Upper lobe of left lung (tissue), 6 donors: ENCODE measurements at regions not wholly inside any gene's neighbourhood (a gene's known extent, or its start where the extent isn't known, plus 50 kb on each side); places are given as distances from the start of the nearest gene placed in this dataset.

Experiments
- ATAC-seq, 2 donors: fragments of 200-7000 bp; cut with Tn5 transposase; one replicate each; pipeline ENCODE4 v1.9.1; 2022; ENCODE audit warnings: mild to moderate bottlenecking in 2 of 2, moderate library complexity in 2 of 2; ENCODE audit not compliant: low FRiP score in 2 of 2
- DNase-seq, 2 donors: peaks; one replicate each; pipeline ENCODE4 v3.0.0-alpha.2; 2019 to 2020
- H3K27ac ChIP-seq, 4 donors: fragments of 200-600 bp; sonication (generic); one replicate each; pipeline ENCODE4 v1.5.1; 2016 to 2019
- H3K27me3 ChIP-seq, 4 donors: fragments of 200-600 bp; sonication (generic); one replicate each; pipeline ENCODE4 v1.5.1; 2017 to 2019
- H3K36me3 ChIP-seq, 4 donors: fragments of 200-600 bp; sonication (generic); one replicate each; pipeline ENCODE4 v1.5.1; 2016 to 2019
- H3K4me1 ChIP-seq, 4 donors: fragments of 200-600 bp; sonication (generic); one replicate each; pipeline ENCODE4 v1.5.1; 2018 to 2019
- H3K4me3 ChIP-seq, 4 donors: fragments of 200-600 bp; sonication (generic); one replicate each; pipeline ENCODE4 v1.5.1; 2017 to 2019; ENCODE audit warnings: mild to moderate bottlenecking in 2 of 4, moderate library complexity in 1 of 4
- H3K9me3 ChIP-seq, 4 donors: fragments of 200-600 bp; sonication (generic); one replicate each; pipeline ENCODE4 v1.5.1; 2018 to 2019
- EP300 ChIP-seq, 4 donors: sonication (generic); formaldehyde crosslinking; IDR thresholded peaks; one replicate each; pipeline ENCODE4 v1.5.1; 2017; ENCODE audit warnings: antibody characterized with exemption in 4 of 4, control low read depth in 2 of 4
- POLR2A ChIP-seq, 4 donors: fragments of 450-650 bp; IDR thresholded peaks; one replicate each; pipeline ENCODE4 v1.5.1; 2016 to 2017; ENCODE audit warnings: antibody characterized with exemption in 4 of 4, mild to moderate bottlenecking in 2 of 4
- POLR2AphosphoS5 ChIP-seq, 2 donors: sonication (generic); formaldehyde crosslinking; IDR thresholded peaks; one replicate each; pipeline ENCODE4 v1.5.1; 2017; ENCODE audit warnings: antibody characterized with exemption in 2 of 2
- WGBS, 2 donors: methylation state at CpG; one replicate each; pipeline ENCODE4 v1.1.5; 2017 to 2018; 5-methylcytosine and 5-hydroxymethylcytosine counted together
- TF ChIP-seq, protein P1 (sequence below), 6 experiments: fragments of 450-650 bp in 4 of 6; fragments of 200-600 bp in 2 of 6; sonication (generic) in 2 of 6; IDR thresholded peaks; one replicate each; pipeline ENCODE4 v1.5.1; 2016 to 2019; ENCODE audit warnings: antibody characterized with exemption in 6 of 6
- donor health status: DM: no; HTN: no; CAD: no; lungs with moderate emphysema.
- donor health status: DM: no; HTN: yes; CAD: no; lungs with severe emphysema.

- DNase-seq (peak in 1 of 2 donors; percentile 76), ATAC-seq (peak; percentile 56 to 91)
- Histone ChIP-seq H3K4me3 (no peak overlapping the region), H3K36me3 (no peaks in the 10 kb centered on the region), H3K4me1 (peaks cover 0 to 18% (median 3%) of the 10 kb centered on the region in 4 donors), H3K9me3 (peaks cover 0 to 32% (median 17%) of the 10 kb centered on the region in 4 donors), H3K27me3 (no peaks in the 10 kb centered on the region), H3K27ac (no peak overlapping the region)
- TF ChIP-seq, protein P1, sequence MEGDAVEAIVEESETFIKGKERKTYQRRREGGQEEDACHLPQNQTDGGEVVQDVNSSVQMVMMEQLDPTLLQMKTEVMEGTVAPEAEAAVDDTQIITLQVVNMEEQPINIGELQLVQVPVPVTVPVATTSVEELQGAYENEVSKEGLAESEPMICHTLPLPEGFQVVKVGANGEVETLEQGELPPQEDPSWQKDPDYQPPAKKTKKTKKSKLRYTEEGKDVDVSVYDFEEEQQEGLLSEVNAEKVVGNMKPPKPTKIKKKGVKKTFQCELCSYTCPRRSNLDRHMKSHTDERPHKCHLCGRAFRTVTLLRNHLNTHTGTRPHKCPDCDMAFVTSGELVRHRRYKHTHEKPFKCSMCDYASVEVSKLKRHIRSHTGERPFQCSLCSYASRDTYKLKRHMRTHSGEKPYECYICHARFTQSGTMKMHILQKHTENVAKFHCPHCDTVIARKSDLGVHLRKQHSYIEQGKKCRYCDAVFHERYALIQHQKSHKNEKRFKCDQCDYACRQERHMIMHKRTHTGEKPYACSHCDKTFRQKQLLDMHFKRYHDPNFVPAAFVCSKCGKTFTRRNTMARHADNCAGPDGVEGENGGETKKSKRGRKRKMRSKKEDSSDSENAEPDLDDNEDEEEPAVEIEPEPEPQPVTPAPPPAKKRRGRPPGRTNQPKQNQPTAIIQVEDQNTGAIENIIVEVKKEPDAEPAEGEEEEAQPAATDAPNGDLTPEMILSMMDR (IDR thresholded peaks at IDR 0.05) = no peak
- TF ChIP-seq POLR2AphosphoS5 (IDR thresholded peaks at IDR 0.05) (no peak), EP300 (IDR thresholded peaks at IDR 0.05) (peak in 1 of 4 donors; percentile 13)
- WGBS, 2 donors = 54 to 65% methylated on average over 8 of the region's 8 CpGs
Measured at GRCh38 chr15:69685512-69686452, 233.2 kb downstream of the RPLP1 start.

DNA sequence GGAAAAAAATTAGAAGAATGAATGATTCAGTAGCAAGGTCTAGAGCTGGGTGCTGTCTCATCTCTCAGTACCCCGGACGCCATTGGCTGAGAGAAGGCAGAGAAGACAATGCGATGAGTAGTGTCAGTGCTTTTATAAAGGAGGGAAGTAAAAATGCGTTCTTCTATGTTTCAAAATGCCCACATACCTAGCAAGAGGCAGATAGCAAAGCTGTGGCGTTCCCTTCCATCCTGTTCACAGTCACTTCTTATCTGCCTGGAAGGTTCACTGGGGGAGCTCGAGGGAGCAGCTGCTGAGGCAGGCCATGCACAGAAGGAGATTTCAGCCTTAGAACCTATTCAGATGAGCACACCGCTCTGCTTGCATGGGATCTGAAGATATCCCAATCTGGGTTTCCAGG lies 234.0 kb downstream of the RPLP1 start:
- H3K9me3 ChIP-seq = peaks cover 0 to 32% (median 17%) of the 10 kb centered on the region in 4 donors
- no peak for DNase-seq
- no peak for ATAC-seq

DNA sequence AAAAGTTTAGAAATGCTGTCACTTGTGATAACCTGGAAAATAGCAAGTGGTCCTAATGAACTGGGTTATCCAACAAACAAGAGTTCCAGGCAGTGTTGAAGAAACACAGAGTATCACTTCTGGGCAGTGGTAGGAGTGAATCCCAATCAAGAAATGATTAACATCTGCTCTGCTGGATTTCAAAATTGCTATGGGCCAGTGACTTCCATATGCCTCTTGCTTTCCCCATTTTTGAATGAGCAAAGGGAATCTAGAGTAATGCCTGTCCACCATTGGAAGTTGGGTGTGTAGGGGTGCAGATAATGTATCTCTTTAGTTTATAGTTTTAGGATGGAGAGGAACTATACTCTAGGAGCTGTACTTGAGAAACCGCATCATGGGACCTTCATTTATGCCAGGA lies 236.5 kb downstream of the RPLP1 start:
- H3K4me3 ChIP-seq = no peak overlapping the region
- H3K4me1 ChIP-seq = peaks cover 0 to 18% (median 4%) of the 10 kb centered on the region in 4 donors
- no peaks in the 10 kb centered on the region for H3K27me3 ChIP-seq
- H3K9me3 ChIP-seq = peaks cover 0 to 20% (median 14%) of the 10 kb centered on the region in 4 donors
- TF ChIP-seq EP300 (IDR thresholded peaks at IDR 0.05) (no peak), POLR2AphosphoS5 (IDR thresholded peaks at IDR 0.05) (no peak)
- WGBS, 2 donors = 100% methylated on average over 1 of the region's 1 CpG
- ATAC-seq = no peak
- no peak for DNase-seq
- H3K27ac ChIP-seq = no peak overlapping the region
- H3K36me3 ChIP-seq = no peaks in the 10 kb centered on the region

More for the DNA sequence above, 234.0 kb downstream of the RPLP1 start:
- Histone ChIP-seq H3K4me1 (peaks cover 0 to 18% (median 4%) of the 10 kb centered on the region in 4 donors), H3K4me3 (no peak overlapping the region), H3K36me3 (no peaks in the 10 kb centered on the region), H3K27me3 (no peaks in the 10 kb centered on the region), H3K27ac (no peak overlapping the region)
- 71 to 74% methylated on average over 5 to 7 of the region's 7 CpGs for WGBS, 2 donors
- TF ChIP-seq EP300 (IDR thresholded peaks at IDR 0.05) (no peak), POLR2AphosphoS5 (IDR thresholded peaks at IDR 0.05) (no peak), POLR2A (IDR thresholded peaks at IDR 0.05) (no peak)
- TF ChIP-seq, protein P1 (IDR thresholded peaks at IDR 0.05) = no peak

GRCh38 chr15:69691307-69692015 lies 238.8 kb downstream of the RPLP1 start:
- H3K4me3 ChIP-seq = no peak overlapping the region
- 82% methylated on average over 7 of the region's 7 CpGs for WGBS, 2 donors
- H3K9me3 ChIP-seq = peaks cover 0 to 20% (median 14%) of the 10 kb centered on the region in 4 donors
- peak overlapping the region in 1 of 4 donors; percentile 22 for H3K27ac ChIP-seq
- H3K27me3 ChIP-seq = no peaks in the 10 kb centered on the region
- TF ChIP-seq EP300 (IDR thresholded peaks at IDR 0.05) = no peak
- TF ChIP-seq POLR2A (IDR thresholded peaks at IDR 0.05) = no peak
- TF ChIP-seq, protein P1 (IDR thresholded peaks at IDR 0.05) = no peak
- no peak for TF ChIP-seq POLR2AphosphoS5 (IDR thresholded peaks at IDR 0.05)
- no peaks in the 10 kb centered on the region for H3K36me3 ChIP-seq
- ATAC-seq (no peak), DNase-seq (no peak)
- H3K4me1 ChIP-seq = peaks cover 0 to 8% (median 3%) of the 10 kb centered on the region in 4 donors

- H3K27me3 ChIP-seq = no peaks in the 10 kb centered on the region
- no peak overlapping the region for H3K4me3 ChIP-seq
- H3K36me3 ChIP-seq = no peaks in the 10 kb centered on the region
- DNase-seq (no peak), ATAC-seq (no peak)
- peaks cover 0 to 20% (median 14%) of the 10 kb centered on the region in 4 donors for H3K9me3 ChIP-seq
- no peak overlapping the region for H3K27ac ChIP-seq
- H3K4me1 ChIP-seq = peaks cover 0 to 3% (median 0%) of the 10 kb centered on the region in 4 donors
- WGBS, 2 donors = 87 to 96% methylated on average over 3 of the region's 3 CpGs
- TF ChIP-seq, protein P1 (IDR thresholded peaks at IDR 0.05) = no peak
- no peak for TF ChIP-seq EP300 (IDR thresholded peaks at IDR 0.05)
- no peak for TF ChIP-seq POLR2AphosphoS5 (IDR thresholded peaks at IDR 0.05)
- TF ChIP-seq POLR2A (IDR thresholded peaks at IDR 0.05) = no peak
Measured at GRCh38 chr15:69692342-69692741, 239.7 kb downstream of the RPLP1 start.
